ENCODE measurements at regions not wholly inside any gene's neighbourhood (a gene's known extent, or its start where the extent isn't known, plus 50 kb on each side); places are given as distances from the start of the nearest gene placed in this dataset.

- no peak for DNase-seq (ENCODE audit: low spot score)
- TF ChIP-seq CTCF (IDR thresholded peaks at IDR 0.05): no peak
- no peak for ATAC-seq (ENCODE audit: low FRiP score)
These were observed 520.5 kb downstream of the HTR7 start for GRCh38 chr10:90337316-90337715.

DNA sequence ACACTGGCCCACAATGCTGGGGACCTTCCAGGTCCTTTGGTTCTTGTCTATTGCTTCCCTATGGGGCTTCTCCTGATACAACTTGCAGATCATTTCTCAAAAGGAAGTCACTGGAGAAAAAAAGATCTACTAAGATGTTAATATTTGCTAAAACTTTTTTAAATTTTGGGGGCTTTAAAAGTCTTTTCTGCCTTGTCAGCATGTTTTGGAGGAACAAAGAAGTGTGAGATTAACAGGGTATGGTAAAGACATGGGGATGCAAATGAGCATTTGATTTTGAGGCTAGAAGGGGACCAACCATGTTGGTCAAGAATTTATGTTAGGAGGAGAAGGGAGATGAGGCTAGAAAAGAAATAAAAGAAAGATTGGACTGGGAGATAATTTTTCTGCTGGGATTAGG, 515.4 kb downstream of the HTR7 start:
- no peak for TF ChIP-seq CTCF (IDR thresholded peaks at IDR 0.05)
- DNase-seq (ENCODE audit: low spot score): no peak
- no peak for ATAC-seq (ENCODE audit: low FRiP score)

DNA sequence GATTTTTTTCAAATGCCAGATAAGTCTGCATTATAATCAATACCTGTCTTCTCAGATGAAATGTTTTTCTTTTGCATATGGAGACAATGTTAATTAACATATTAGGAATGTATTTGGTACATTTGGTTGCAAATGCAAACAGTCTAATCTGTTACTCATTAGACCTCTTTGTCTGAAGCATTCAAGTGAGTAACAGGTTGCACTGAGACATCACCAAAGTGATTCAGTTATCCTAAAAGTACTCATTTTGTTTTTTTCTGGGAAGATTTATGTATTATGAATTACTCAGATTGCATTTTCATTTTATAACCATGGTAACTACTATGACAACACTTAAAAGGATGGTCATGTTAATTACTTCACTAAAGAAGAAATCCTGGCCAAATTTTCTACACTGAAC, 513.6 kb downstream of the HTR7 start:
- no peak for TF ChIP-seq CTCF (IDR thresholded peaks at IDR 0.05)
- ATAC-seq (ENCODE audit: low FRiP score): no peak
- no peak for DNase-seq (ENCODE audit: low spot score)

DNA sequence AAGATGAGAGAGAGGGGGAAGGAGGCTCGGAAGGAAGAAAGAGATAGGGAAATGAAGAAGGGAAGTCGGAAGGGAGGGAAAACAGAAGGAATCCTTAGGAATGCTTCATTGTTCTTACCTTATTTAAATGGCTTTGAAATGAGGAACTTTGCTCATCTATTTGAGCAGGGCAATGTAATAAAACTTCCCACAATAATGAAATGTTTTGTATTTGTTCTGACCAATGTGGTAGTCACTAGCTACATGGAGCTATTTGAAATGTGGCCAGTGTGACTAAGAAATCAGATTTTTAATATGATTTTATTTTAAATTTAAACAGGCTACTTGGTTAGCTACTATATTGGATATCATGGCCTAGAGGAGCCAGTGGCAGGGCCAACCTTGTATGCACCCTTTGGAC, 510.6 kb downstream of the HTR7 start:
- DNase-seq (ENCODE audit: low spot score) (no peak), ATAC-seq (ENCODE audit: low FRiP score) (no peak)
- TF ChIP-seq CTCF (IDR thresholded peaks at IDR 0.05): no peak

- no peak for ATAC-seq (ENCODE audit: low FRiP score)
- TF ChIP-seq CTCF (IDR thresholded peaks at IDR 0.05): no peak
- no peak for DNase-seq (ENCODE audit: low spot score)
These were observed 507.7 kb downstream of the HTR7 start for GRCh38 chr10:90350122-90350521.

GRCh38 chr10:90352288-90352687, 505.6 kb downstream of the HTR7 start:
- no peak for DNase-seq (ENCODE audit: low spot score)
- TF ChIP-seq CTCF (IDR thresholded peaks at IDR 0.05): no peak
- no peak for ATAC-seq (ENCODE audit: low FRiP score)

DNA sequence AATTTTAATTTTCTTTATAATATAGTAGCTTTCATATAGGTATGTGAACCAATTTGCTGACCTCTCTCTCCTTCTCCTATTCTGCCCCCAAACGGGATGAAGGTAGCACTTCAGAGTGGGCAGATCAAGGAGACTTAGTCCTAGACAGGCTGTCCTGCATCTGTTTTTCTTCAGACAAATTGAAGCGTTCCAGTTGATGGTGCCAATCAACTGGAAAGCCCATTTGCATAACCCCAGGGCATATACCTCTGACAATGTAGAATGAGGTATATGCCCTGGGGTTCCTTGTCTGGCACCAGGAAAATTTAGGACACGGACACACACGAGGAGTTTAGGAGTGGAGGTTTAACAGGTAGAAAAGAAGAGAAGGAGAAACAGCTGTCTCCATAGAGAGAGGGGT, 502.9 kb downstream of the HTR7 start:
- TF ChIP-seq CTCF (IDR thresholded peaks at IDR 0.05): no peak
- DNase-seq (ENCODE audit: low spot score): no peak
- no peak for ATAC-seq (ENCODE audit: low FRiP score)

Data from omental fat pad (tissue), 3 donors.